CD4-positive, alpha-beta T cell (primary cell): ENCODE measurements at regions not wholly inside any gene's neighbourhood (a gene's known extent, or its start where the extent isn't known, plus 50 kb on each side); places are given as distances from the start of the nearest gene placed in this dataset.

Experiments
- ATAC-seq: fragments of 200-7000 bp; cut with Tn5 transposase; one replicate; pipeline ENCODE4 v1.10.0; 2022; ENCODE audit warnings: mild to moderate bottlenecking; ENCODE audit not compliant: poor library complexity
- CTCF ChIA-PET: fragments of 350-600 bp; sonication (Branson Sonifier 250); formaldehyde crosslinking; loops from one replicate; lab custom pipeline; 2021; ENCODE audit warnings: antibody characterized with exemption, inconsistent platforms; lab: Charles Lee
- POLR2A ChIA-PET: fragments of 350-600 bp; sonication (Branson Sonifier 250); formaldehyde crosslinking; loops from one replicate; lab custom pipeline; 2021; ENCODE audit warnings: antibody characterized with exemption, inconsistent platforms; lab: Charles Lee
- DNase-seq, 14 experiments: peaks; one replicate each; pipeline ENCODE4 v3.0.0-alpha.2; 2013 to 2020; ENCODE audit warnings: mixed read lengths in 2 of 14
- H3K27ac ChIP-seq, 2 donors: one replicate each; pipeline versions ENCODE4 v1.5.1 to v1.7.0; 2013; ENCODE audit warnings: low read length in 2 of 2, low read depth in 1 of 2, mild to moderate bottlenecking in 1 of 2
- H3K27me3 ChIP-seq, 2 experiments: 1 replicate in 1 of 2; 2 replicates in 1 of 2; pipeline versions ENCODE4 v1.6.1 to v1.7.0; 2013; ENCODE audit warnings: low read length in 2 of 2, control low read depth in 1 of 2, mild to moderate bottlenecking in 1 of 2, moderate library complexity in 1 of 2; ENCODE audit not compliant: insufficient read depth in 2 of 2, control insufficient read depth in 1 of 2
- H3K36me3 ChIP-seq: one replicate; pipeline ENCODE4 v1.6.1; 2013; ENCODE audit warnings: low read length, control low read depth; ENCODE audit not compliant: insufficient read depth
- H3K4me1 ChIP-seq: one replicate; pipeline ENCODE4 v1.6.1; 2013; ENCODE audit warnings: low read length, control low read depth; ENCODE audit not compliant: insufficient read depth
- H3K4me3 ChIP-seq: one replicate; pipeline ENCODE4 v1.5.1; 2013; ENCODE audit warnings: mild to moderate bottlenecking, low read length, moderate library complexity
- H3K9me3 ChIP-seq, 2 experiments: 1 replicate in 1 of 2; 2 replicates in 1 of 2; pipeline versions ENCODE4 v1.6.1 to v1.7.0; 2013; ENCODE audit warnings: low read length in 2 of 2, mild to moderate bottlenecking in 2 of 2, control low read depth in 1 of 2, moderate library complexity in 1 of 2; ENCODE audit not compliant: control insufficient read depth in 1 of 2, insufficient read depth in 1 of 2
- H3K27ac Mint-ChIP-seq: one replicate; pipeline ENCODE4 v1.8.0; 2020; ENCODE audit warnings: mixed read lengths
- H3K27me3 Mint-ChIP-seq: one replicate; pipeline ENCODE4 v1.8.0; 2021; ENCODE audit warnings: mixed read lengths
- H3K36me3 Mint-ChIP-seq: one replicate; pipeline ENCODE4 v1.8.0; 2021; ENCODE audit warnings: low read depth, mixed read lengths
- H3K4me1 Mint-ChIP-seq: one replicate; pipeline ENCODE4 v1.8.0; 2021; ENCODE audit warnings: low read depth, mixed read lengths
- H3K4me3 Mint-ChIP-seq: one replicate; pipeline ENCODE4 v1.8.0; 2020; ENCODE audit warnings: mild to moderate bottlenecking, mixed read lengths
- H3K9me3 Mint-ChIP-seq: one replicate; pipeline ENCODE4 v1.8.0; 2020; ENCODE audit warnings: mixed read lengths
- intact Hi-C, 2 experiments: fragments of 100-400 bp; cut with DNase I in 1 of 2; cut with micrococcal nuclease in 1 of 2; formaldehyde crosslinking; loops; one replicate each; pipeline versions ENCODE4 v1.15.1 to v1.9.0; 2023 to 2025; cut with DNase I, micrococcal nuclease
- TF ChIP-seq, protein P1 (sequence below): fragments of 200-600 bp; IDR thresholded peaks from one replicate; pipeline ENCODE4 v1.8.0; 2022; ENCODE audit warnings: antibody characterized with exemption, mild to moderate bottlenecking

DNA sequence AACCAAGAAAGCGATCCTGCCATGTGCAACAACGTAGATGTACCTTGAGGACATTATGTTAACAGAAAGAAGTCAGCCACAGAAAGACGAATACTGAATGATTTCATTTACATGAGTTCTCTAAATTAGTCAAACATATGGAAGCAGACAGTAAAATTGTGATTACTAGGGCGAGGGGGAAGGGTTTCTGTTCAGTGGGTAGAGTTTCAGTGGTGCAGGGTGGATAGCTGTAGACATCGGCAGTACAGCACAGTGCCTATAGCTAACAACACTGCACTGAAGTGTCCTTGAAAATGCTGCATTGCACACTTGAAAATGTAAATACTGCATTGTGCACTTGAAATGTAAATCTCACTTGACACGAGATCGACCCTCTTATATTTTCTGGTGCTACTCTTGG is 275.3 kb downstream of the GALR1 start:
- Mint-ChIP-seq H3K9me3 (no peaks in the 10 kb centered on the region), H3K4me1 (no peaks in the 10 kb centered on the region), H3K27ac (no peak overlapping the region), H3K36me3 (no peaks in the 10 kb centered on the region), H3K27me3 (peaks cover 8% of the 10 kb centered on the region), H3K4me3 (no peak overlapping the region)
- ATAC-seq (no peak), DNase-seq (no peak)
- TF ChIP-seq, protein P1, sequence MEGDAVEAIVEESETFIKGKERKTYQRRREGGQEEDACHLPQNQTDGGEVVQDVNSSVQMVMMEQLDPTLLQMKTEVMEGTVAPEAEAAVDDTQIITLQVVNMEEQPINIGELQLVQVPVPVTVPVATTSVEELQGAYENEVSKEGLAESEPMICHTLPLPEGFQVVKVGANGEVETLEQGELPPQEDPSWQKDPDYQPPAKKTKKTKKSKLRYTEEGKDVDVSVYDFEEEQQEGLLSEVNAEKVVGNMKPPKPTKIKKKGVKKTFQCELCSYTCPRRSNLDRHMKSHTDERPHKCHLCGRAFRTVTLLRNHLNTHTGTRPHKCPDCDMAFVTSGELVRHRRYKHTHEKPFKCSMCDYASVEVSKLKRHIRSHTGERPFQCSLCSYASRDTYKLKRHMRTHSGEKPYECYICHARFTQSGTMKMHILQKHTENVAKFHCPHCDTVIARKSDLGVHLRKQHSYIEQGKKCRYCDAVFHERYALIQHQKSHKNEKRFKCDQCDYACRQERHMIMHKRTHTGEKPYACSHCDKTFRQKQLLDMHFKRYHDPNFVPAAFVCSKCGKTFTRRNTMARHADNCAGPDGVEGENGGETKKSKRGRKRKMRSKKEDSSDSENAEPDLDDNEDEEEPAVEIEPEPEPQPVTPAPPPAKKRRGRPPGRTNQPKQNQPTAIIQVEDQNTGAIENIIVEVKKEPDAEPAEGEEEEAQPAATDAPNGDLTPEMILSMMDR: no peak
- H3K4me3 ChIP-seq: no peak overlapping the region
- intact Hi-C loops: no loop called here
- ChIA-PET POLR2A (no interaction called here), CTCF (no interaction called here)
- no peaks in the 10 kb centered on the region for H3K36me3 ChIP-seq
- H3K4me1 ChIP-seq: no peaks in the 10 kb centered on the region
- no peak overlapping the region for H3K27ac ChIP-seq
- peaks cover 2 to 7% of the 10 kb centered on the region in 2 experiments for H3K27me3 ChIP-seq
- H3K9me3 ChIP-seq: peaks cover 0 to 9% of the 10 kb centered on the region in 2 experiments

DNA sequence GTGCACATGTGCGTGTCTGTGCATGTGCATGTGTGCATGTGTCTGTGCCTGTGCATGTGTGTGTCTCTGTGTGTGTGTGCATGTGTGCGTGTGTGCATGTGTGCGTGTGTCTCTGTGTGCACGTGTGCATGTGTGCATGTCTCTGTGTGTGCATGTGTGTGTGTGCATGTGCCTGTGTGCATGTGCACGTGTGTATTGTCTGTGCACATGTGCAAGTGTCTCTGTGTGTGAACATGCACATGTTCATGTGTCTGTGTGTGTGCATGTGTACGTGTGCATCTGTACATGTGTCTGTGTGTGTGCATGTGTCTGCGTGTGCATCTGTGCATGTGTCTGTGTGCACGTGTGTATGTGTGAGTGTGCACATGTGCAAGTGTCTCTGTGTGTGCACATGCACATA is 277.3 kb downstream of the GALR1 start:
- Mint-ChIP-seq H3K9me3 (no peaks in the 10 kb centered on the region), H3K27me3 (no peaks in the 10 kb centered on the region), H3K36me3 (no peaks in the 10 kb centered on the region), H3K4me1 (no peaks in the 10 kb centered on the region), H3K4me3 (no peak overlapping the region), H3K27ac (no peak overlapping the region)
- CTCF ChIA-PET: no interaction called here
- TF ChIP-seq, protein P1: no peak
- intact Hi-C loops: no loop called here
- POLR2A ChIA-PET: no interaction called here
- Histone ChIP-seq H3K9me3 (peaks cover 0 to 14% of the 10 kb centered on the region in 2 experiments), H3K4me3 (no peak overlapping the region), H3K36me3 (no peaks in the 10 kb centered on the region), H3K27ac (no peak overlapping the region), H3K27me3 (peaks cover 0 to 4% of the 10 kb centered on the region in 2 experiments), H3K4me1 (no peaks in the 10 kb centered on the region)
- DNase-seq: no peak
- ATAC-seq: no peak

DNA sequence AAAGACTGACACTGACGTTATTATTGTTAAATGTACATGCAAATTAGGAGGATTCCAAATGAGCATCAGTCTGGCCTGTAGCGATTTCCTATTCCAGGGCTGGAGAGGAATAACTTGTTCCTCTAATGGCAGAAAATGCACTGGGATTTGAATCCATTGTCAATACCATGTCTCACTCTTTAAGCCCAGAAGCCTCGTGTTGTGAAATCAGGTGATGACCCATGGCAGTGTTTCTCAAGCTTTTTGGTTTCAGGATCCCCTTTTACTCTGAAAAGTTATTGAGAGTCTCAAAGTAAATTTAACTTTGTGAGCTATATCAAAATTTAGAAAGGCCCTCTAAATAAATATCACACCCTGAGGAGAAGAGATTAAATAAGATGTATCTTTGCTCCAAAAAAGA is 279.2 kb downstream of the GALR1 start:
- Histone ChIP-seq H3K4me1 (no peaks in the 10 kb centered on the region), H3K36me3 (no peaks in the 10 kb centered on the region), H3K4me3 (no peak overlapping the region), H3K27ac (no peak overlapping the region), H3K27me3 (no peaks in the 10 kb centered on the region), H3K9me3 (peaks cover 0 to 14% of the 10 kb centered on the region in 2 experiments)
- intact Hi-C loops: no loop called here
- Mint-ChIP-seq H3K4me1 (no peaks in the 10 kb centered on the region), H3K9me3 (no peaks in the 10 kb centered on the region), H3K4me3 (no peak overlapping the region), H3K36me3 (no peaks in the 10 kb centered on the region), H3K27ac (no peak overlapping the region), H3K27me3 (no peaks in the 10 kb centered on the region)
- no peak for ATAC-seq
- POLR2A ChIA-PET: no interaction called here
- TF ChIP-seq, protein P1: no peak
- no peak for DNase-seq
- CTCF ChIA-PET: no interaction called here
